Cardiac muscle cell (in vitro differentiated cells and primary cell): ENCODE measurements at regions not wholly inside any gene's neighbourhood (a gene's known extent, or its start where the extent isn't known, plus 50 kb on each side); places are given as distances from the start of the nearest gene placed in this dataset.

Source experiments
- DNase-seq, 2 donors: peaks; one replicate each; pipeline versions ENCODE4 v3.0.0 to v3.0.0-alpha.2; 2010 to 2017; ENCODE audit warnings: low read depth in 1 of 2, low spot score in 1 of 2
- H3K27ac ChIP-seq: fragments of 200-600 bp; sonication (generic); 2 replicates; pipeline ENCODE4 v1.5.1; 2016
- H3K27me3 ChIP-seq: fragments of 200-600 bp; sonication (generic); 2 replicates; pipeline ENCODE4 v1.6.0; 2016; ENCODE audit warnings: control low read depth
- H3K36me3 ChIP-seq: fragments of 200-600 bp; sonication (generic); 2 replicates; pipeline ENCODE4 v1.5.1; 2016; ENCODE audit warnings: control low read depth
- H3K4me1 ChIP-seq: fragments of 200-600 bp; sonication (generic); 2 replicates; pipeline ENCODE4 v1.8.1; 2017; ENCODE audit warnings: low read depth, mild to moderate bottlenecking, mixed run types
- H3K4me3 ChIP-seq: fragments of 200-600 bp; sonication (generic); 2 replicates; pipeline ENCODE4 v1.5.1; 2016; ENCODE audit warnings: mild to moderate bottlenecking
- H3K9me3 ChIP-seq: fragments of 200-600 bp; sonication (generic); 2 replicates; pipeline ENCODE4 v1.5.1; 2017; ENCODE audit warnings: low read depth, mild to moderate bottlenecking, control low read depth
- CTCF ChIP-seq: IDR thresholded peaks from 2 replicates; pipeline ENCODE4 v1.5.1; 2012; ENCODE audit warnings: low read depth, mild to moderate bottlenecking, low read length

GRCh38 chr11:129590753-129591475, 215.3 kb downstream of the BARX2 start:
- no peaks in the 10 kb centered on the region for H3K27me3 ChIP-seq
- H3K27ac ChIP-seq, result no peak overlapping the region
- H3K36me3 ChIP-seq, result no peaks in the 10 kb centered on the region
- no peaks in the 10 kb centered on the region for H3K9me3 ChIP-seq
- H3K4me1 ChIP-seq, result peaks cover 45% of the 10 kb centered on the region
- H3K4me3 ChIP-seq, result no peak overlapping the region
- no peak for TF ChIP-seq CTCF
- DNase-seq, result no peak

DNA sequence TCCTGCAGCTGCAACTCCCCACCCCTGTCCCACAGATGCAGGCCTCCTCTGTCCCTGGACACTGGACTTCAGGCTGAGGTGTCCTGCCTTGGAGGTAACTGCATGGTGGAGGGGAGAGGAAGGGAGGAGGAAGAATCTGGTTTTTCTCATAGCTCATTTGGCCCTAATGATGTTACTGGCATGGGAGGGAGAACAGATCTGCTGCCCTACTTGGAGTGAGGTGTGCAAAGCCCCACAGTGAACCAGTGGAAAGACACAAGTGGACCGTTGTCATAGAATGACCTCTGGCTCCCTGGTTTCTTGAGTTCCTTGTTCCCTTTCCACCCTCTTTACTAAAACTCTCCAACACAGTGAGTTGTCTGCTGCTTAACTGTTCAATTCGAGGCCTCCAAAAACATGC, 215.9 kb downstream of the BARX2 start:
- no peaks in the 10 kb centered on the region for H3K9me3 ChIP-seq
- no peaks in the 10 kb centered on the region for H3K36me3 ChIP-seq
- no peak for TF ChIP-seq CTCF
- no peak overlapping the region for H3K27ac ChIP-seq
- DNase-seq, result no peak
- no peaks in the 10 kb centered on the region for H3K27me3 ChIP-seq
- H3K4me3 ChIP-seq, result no peak overlapping the region
- peaks cover 50% of the 10 kb centered on the region for H3K4me1 ChIP-seq

DNA sequence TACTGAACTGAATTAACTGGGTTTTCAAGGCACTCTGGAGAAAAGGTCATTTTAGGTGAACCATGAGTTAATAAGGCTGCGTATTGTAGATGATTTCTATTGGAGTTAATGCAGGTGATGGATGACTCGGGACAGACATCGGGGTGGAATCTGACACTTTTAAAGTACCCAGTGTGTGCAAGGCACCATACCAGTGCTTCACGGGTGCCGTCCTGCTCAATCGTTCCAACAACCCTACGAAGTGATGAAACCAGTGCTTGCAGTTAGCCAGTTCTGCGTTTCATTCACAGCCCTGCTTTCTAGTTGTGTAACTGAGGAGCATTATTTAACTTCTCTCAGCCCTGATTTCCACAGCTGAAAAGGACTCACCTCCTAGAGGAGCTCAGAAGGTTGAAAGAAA, 216.5 kb downstream of the BARX2 start:
- no peak for DNase-seq
- H3K9me3 ChIP-seq, result no peaks in the 10 kb centered on the region
- no peak for TF ChIP-seq CTCF
- peaks cover 48% of the 10 kb centered on the region for H3K4me1 ChIP-seq
- H3K27me3 ChIP-seq, result no peaks in the 10 kb centered on the region
- H3K36me3 ChIP-seq, result no peaks in the 10 kb centered on the region
- no peak overlapping the region for H3K27ac ChIP-seq
- H3K4me3 ChIP-seq, result no peak overlapping the region

- TF ChIP-seq CTCF, result no peak
- Histone ChIP-seq H3K36me3 (no peaks in the 10 kb centered on the region), H3K4me3 (no peak overlapping the region), H3K4me1 (peaks cover 48% of the 10 kb centered on the region), H3K27me3 (no peaks in the 10 kb centered on the region), H3K27ac (no peak overlapping the region), H3K9me3 (no peaks in the 10 kb centered on the region)
- no peak for DNase-seq
Measured at GRCh38 chr11:129593098-129593497, 217.4 kb downstream of the BARX2 start.

DNA sequence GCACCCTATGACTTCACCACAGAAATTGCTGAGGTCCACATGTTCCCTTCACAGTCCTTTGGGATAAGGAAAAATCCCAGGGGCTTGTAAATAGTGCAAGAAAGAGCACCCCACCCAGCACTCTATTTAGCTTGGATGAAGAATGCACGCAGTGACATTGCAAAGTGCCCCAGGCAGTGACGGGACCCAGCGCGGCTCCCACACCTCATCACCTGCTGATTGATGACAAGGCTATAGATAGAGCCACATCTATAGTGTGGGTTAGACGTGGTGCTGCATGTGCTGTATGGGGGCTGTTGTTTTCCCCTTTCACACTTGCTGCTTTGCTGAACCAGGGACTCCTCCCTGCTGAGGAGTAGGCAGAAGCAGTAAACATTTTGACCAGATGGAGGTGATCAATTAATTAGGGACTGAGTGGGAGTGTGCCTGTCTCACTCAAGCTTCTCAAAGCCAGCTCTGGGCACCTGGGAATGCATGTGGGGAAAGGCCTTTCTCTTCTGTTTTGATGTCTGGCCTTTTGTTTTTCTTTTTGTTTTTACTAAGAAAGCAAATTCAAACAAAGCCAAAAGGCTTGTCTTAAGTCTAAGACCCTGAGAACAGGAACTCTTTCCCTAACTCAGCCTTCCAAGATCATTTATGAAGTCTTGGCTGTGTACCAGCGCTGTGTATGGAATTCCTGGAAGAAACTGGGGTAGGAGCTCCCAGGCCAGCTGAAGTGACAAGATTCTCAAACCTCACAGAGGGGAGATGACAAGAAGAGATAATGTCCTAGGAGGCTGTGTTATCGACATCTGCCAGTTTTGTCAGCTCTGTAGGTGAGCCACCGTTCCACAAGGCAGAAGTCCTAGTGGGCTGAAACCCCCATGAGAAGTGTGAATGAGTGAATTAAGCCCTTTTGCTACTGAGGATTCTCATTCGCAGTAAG, 219.7 kb downstream of the BARX2 start:
- H3K4me1 ChIP-seq, result peaks cover 33% of the 10 kb centered on the region

More for the DNA sequence above, 219.7 kb downstream of the BARX2 start:
- no peaks in the 10 kb centered on the region for H3K9me3 ChIP-seq
- DNase-seq, result peak in 1 of 2 donors; percentile 90
- no peaks in the 10 kb centered on the region for H3K27me3 ChIP-seq
- TF ChIP-seq CTCF, result no peak
- peak overlapping the region; percentile 77 for H3K27ac ChIP-seq
- no peak overlapping the region for H3K4me3 ChIP-seq
- H3K36me3 ChIP-seq, result no peaks in the 10 kb centered on the region
